ENCODE measurements at regions not wholly inside any gene's neighbourhood (a gene's known extent, or its start where the extent isn't known, plus 50 kb on each side); places are given as distances from the start of the nearest gene placed in this dataset.
"Not testable (repeated sequence)": the region's sequence is repeated elsewhere in the genome, so short reads cannot be mapped to it uniquely, and the experiment has no call there.

- no peak for TF ChIP-seq CTCF (conservative IDR thresholded peaks at IDR 0.05; ENCODE audit: low read depth, low read length)
- no peak for DNase-seq (ENCODE audit: low read depth)
- no peak overlapping the region for H3K4me3 ChIP-seq (ENCODE audit: low read length)
These were observed 252.0 kb upstream of the HTR1E start for GRCh38 chr6:86685230-86685797.

- no peak overlapping the region for H3K4me3 ChIP-seq (ENCODE audit: low read length)
- DNase-seq (ENCODE audit: low read depth) = no peak
- TF ChIP-seq CTCF (conservative IDR thresholded peaks at IDR 0.05; ENCODE audit: low read depth, low read length) = no peak
These were observed 254.0 kb upstream of the HTR1E start for GRCh38 chr6:86683132-86683908.

- no peak overlapping the region for H3K4me3 ChIP-seq (ENCODE audit: low read length)
- no peak for DNase-seq (ENCODE audit: low read depth)
- TF ChIP-seq CTCF (conservative IDR thresholded peaks at IDR 0.05; ENCODE audit: low read depth, low read length) = no peak
These were observed 255.0 kb upstream of the HTR1E start for GRCh38 chr6:86682297-86682696.

GRCh38 chr6:86681140-86681539, 256.2 kb upstream of the HTR1E start:
- H3K4me3 ChIP-seq (ENCODE audit: low read length); DNase-seq (ENCODE audit: low read depth): not testable (repeated sequence)

- not testable (repeated sequence) for H3K4me3 ChIP-seq (ENCODE audit: low read length); DNase-seq (ENCODE audit: low read depth)
These were observed 265.2 kb upstream of the HTR1E start for GRCh38 chr6:86672125-86672524.

- TF ChIP-seq CTCF (conservative IDR thresholded peaks at IDR 0.05; ENCODE audit: low read depth, low read length) = no peak
- H3K4me3 ChIP-seq (ENCODE audit: low read length) = no peak overlapping the region
- no peak for DNase-seq (ENCODE audit: low read depth)
These were observed 280.1 kb upstream of the HTR1E start for GRCh38 chr6:86657192-86657591.

- no peak for TF ChIP-seq CTCF (conservative IDR thresholded peaks at IDR 0.05; ENCODE audit: low read depth, low read length)
- DNase-seq (ENCODE audit: low read depth) = no peak
- no peak overlapping the region for H3K4me3 ChIP-seq (ENCODE audit: low read length)
These were observed 308.2 kb upstream of the HTR1E start for GRCh38 chr6:86629123-86629522.

- H3K4me3 ChIP-seq (ENCODE audit: low read length) = no peak overlapping the region
- DNase-seq (ENCODE audit: low read depth) = no peak
- no peak for TF ChIP-seq CTCF (conservative IDR thresholded peaks at IDR 0.05; ENCODE audit: low read depth, low read length)
These were observed 317.9 kb upstream of the HTR1E start for GRCh38 chr6:86619428-86619827.

All from retinal pigment epithelial cell (primary cell).